ENCODE measurements at regions not wholly inside any gene's neighbourhood (a gene's known extent, or its start where the extent isn't known, plus 50 kb on each side); places are given as distances from the start of the nearest gene placed in this dataset.

- TF ChIP-seq POLR2AphosphoS5 (IDR thresholded peaks at IDR 0.05): no peak
- TF ChIP-seq, protein P1, sequence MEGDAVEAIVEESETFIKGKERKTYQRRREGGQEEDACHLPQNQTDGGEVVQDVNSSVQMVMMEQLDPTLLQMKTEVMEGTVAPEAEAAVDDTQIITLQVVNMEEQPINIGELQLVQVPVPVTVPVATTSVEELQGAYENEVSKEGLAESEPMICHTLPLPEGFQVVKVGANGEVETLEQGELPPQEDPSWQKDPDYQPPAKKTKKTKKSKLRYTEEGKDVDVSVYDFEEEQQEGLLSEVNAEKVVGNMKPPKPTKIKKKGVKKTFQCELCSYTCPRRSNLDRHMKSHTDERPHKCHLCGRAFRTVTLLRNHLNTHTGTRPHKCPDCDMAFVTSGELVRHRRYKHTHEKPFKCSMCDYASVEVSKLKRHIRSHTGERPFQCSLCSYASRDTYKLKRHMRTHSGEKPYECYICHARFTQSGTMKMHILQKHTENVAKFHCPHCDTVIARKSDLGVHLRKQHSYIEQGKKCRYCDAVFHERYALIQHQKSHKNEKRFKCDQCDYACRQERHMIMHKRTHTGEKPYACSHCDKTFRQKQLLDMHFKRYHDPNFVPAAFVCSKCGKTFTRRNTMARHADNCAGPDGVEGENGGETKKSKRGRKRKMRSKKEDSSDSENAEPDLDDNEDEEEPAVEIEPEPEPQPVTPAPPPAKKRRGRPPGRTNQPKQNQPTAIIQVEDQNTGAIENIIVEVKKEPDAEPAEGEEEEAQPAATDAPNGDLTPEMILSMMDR (IDR thresholded peaks at IDR 0.05): no peak
These were observed 144.3 kb upstream of the CPEB2 start for GRCh38 chr4:14857981-14858380.

All from esophagus muscularis mucosa (tissue), 3 donors.